HepG2 (cell line): ENCODE measurements at regions not wholly inside any gene's neighbourhood (a gene's known extent, or its start where the extent isn't known, plus 50 kb on each side); places are given as distances from the start of the nearest gene placed in this dataset.

Experiments
- AGO1 ChIP-seq: fragments of 200-400 bp; formaldehyde crosslinking; IDR thresholded peaks from 2 replicates; pipeline ENCODE4 v1.6.1; 2017; ENCODE audit warnings: mild to moderate bottlenecking, low read depth, low read length, moderate library complexity; ENCODE audit not compliant: poor library complexity, severe bottlenecking
- HIVEP1 ChIP-seq: sonication (generic); formaldehyde crosslinking; IDR thresholded peaks from 2 replicates; pipeline ENCODE4 v1.4.0; 2020; ENCODE audit warnings: mild to moderate bottlenecking, missing genetic modification reagents
- HMGXB4 ChIP-seq, 2 experiments: sonication (generic) in 1 of 2; formaldehyde crosslinking in 1 of 2; IDR thresholded peaks; 2 replicates each; pipeline versions ENCODE4 v1.4.0 to v1.6.1; 2018 to 2020; ENCODE audit warnings: missing genetic modification reagents in 2 of 2, borderline replicate concordance in 1 of 2, low read depth in 1 of 2, mild to moderate bottlenecking in 1 of 2, missing biosample characterization in 1 of 2
- HOXA7 ChIP-seq: sonication (generic); formaldehyde crosslinking; IDR thresholded peaks from 2 replicates; pipeline ENCODE4 v1.8.1; 2022; ENCODE audit warnings: mild to moderate bottlenecking, missing genetic modification reagents, moderate library complexity
- KLF11 ChIP-seq: IDR thresholded peaks from 2 replicates; pipeline ENCODE4 v1.6.1; 2016; ENCODE audit warnings: missing compliant biosample characterization
- MAFG ChIP-seq: sonication (generic); formaldehyde crosslinking; IDR thresholded peaks from 2 replicates; pipeline ENCODE4 v1.5.1; 2020; ENCODE audit warnings: mild to moderate bottlenecking, missing genetic modification reagents
- PBX3 ChIP-seq: sonication (generic); formaldehyde crosslinking; IDR thresholded peaks from 2 replicates; pipeline ENCODE4 v1.8.1; 2023; ENCODE audit warnings: missing genetic modification reagents, inconsistent platforms, borderline replicate concordance
- RFX1 ChIP-seq: fragments of 450-650 bp; IDR thresholded peaks from 2 replicates; pipeline ENCODE4 v1.6.1; 2017
- WIZ ChIP-seq: sonication (generic); formaldehyde crosslinking; IDR thresholded peaks from 2 replicates; pipeline ENCODE4 v1.5.1; 2020; ENCODE audit warnings: mild to moderate bottlenecking, missing genetic modification reagents
- XRCC5 ChIP-seq: fragments of 200-400 bp; formaldehyde crosslinking; optimal IDR thresholded peaks from 2 replicates; pipeline ENCODE3; 2017; ENCODE audit warnings: mild to moderate bottlenecking, low read length
- ZBTB44 ChIP-seq: sonication (generic); formaldehyde crosslinking; IDR thresholded peaks from 2 replicates; pipeline ENCODE4 v1.4.0; 2020; ENCODE audit warnings: missing genetic modification reagents
- ZNF234 ChIP-seq: sonication (generic); formaldehyde crosslinking; conservative IDR thresholded peaks from 2 replicates; pipeline ENCODE4 v1.5.1; 2020; ENCODE audit warnings: mild to moderate bottlenecking, missing genetic modification reagents
- ZNF329 ChIP-seq: sonication (generic); formaldehyde crosslinking; IDR thresholded peaks from 2 replicates; pipeline ENCODE4 v1.9.0; 2021; ENCODE audit warnings: low read depth, mild to moderate bottlenecking, missing genetic modification reagents
- ZNF367 ChIP-seq: sonication (generic); formaldehyde crosslinking; IDR thresholded peaks from 2 replicates; pipeline ENCODE4 v1.4.0; 2020; ENCODE audit warnings: missing genetic modification reagents, borderline replicate concordance
- ZNF430 ChIP-seq: sonication (generic); formaldehyde crosslinking; IDR thresholded peaks from 2 replicates; pipeline ENCODE4 v1.9.0; 2021; ENCODE audit warnings: mild to moderate bottlenecking, missing genetic modification reagents
- ZNF547 ChIP-seq: sonication (generic); formaldehyde crosslinking; IDR thresholded peaks from 2 replicates; pipeline ENCODE4 v1.5.1; 2020; ENCODE audit warnings: mild to moderate bottlenecking, missing genetic modification reagents
- ZNF609 ChIP-seq: sonication (generic); formaldehyde crosslinking; IDR thresholded peaks from 2 replicates; pipeline ENCODE4 v1.4.0; 2020; ENCODE audit warnings: mild to moderate bottlenecking, missing genetic modification reagents, borderline replicate concordance
- ZNF768 ChIP-seq: sonication (generic); formaldehyde crosslinking; IDR thresholded peaks from 2 replicates; pipeline ENCODE4 v1.4.0; 2020; ENCODE audit warnings: missing genetic modification reagents
- ZXDC ChIP-seq: sonication (generic); formaldehyde crosslinking; IDR thresholded peaks from 2 replicates; pipeline ENCODE4 v1.5.0; 2020; ENCODE audit warnings: mild to moderate bottlenecking, missing genetic modification reagents

- TF ChIP-seq ZNF609 (CRISPR knock-in tag), result peak; percentile 28; the same call in 1 of the 2 replicates
- no peak for TF ChIP-seq ZNF234 (CRISPR knock-in tag)
- TF ChIP-seq HOXA7 (CRISPR knock-in tag), result no peak
- TF ChIP-seq HMGXB4 (CRISPR knock-in tag; IDR thresholded peaks at IDR 0.05; ENCODE audit: borderline replicate concordance in 1 of 2, low read depth in 1 of 2), result no peak
- no peak for TF ChIP-seq MAFG (CRISPR knock-in tag)
- TF ChIP-seq ZNF430, result no peak
- no peak for TF ChIP-seq KLF11
- TF ChIP-seq ZXDC, result no peak
- TF ChIP-seq ZBTB44 (CRISPR knock-in tag), result no peak
- TF ChIP-seq ZNF329 (CRISPR knock-in tag), result no peak
- TF ChIP-seq ZNF547 (CRISPR knock-in tag), result no peak
- no peak for TF ChIP-seq ZNF768 (CRISPR knock-in tag)
- TF ChIP-seq WIZ, result no peak
- TF ChIP-seq PBX3, result no peak
- no peak for TF ChIP-seq ZNF367 (CRISPR knock-in tag)
- no peak for TF ChIP-seq HIVEP1 (CRISPR knock-in tag)
- no peak for TF ChIP-seq RFX1
- no peak for TF ChIP-seq AGO1
- peak; percentile 56 for TF ChIP-seq XRCC5
These were observed 181.1 kb downstream of the PTPN11 start (continued) for GRCh38 chr12:112599871-112600270.
